ENCODE measurements at regions not wholly inside any gene's neighbourhood (a gene's known extent, or its start where the extent isn't known, plus 50 kb on each side); places are given as distances from the start of the nearest gene placed in this dataset.

GRCh38 chr15:97567411-97567810, 393.1 kb upstream of the ARRDC4 start:
- no peak for DNase-seq (ENCODE audit: extremely low read depth, low read depth)
- TF ChIP-seq CTCF (IDR thresholded peaks at IDR 0.05; ENCODE audit: low read depth, low read length), result no peak

- no peak for DNase-seq (ENCODE audit: extremely low read depth, low read depth)
- TF ChIP-seq CTCF (IDR thresholded peaks at IDR 0.05; ENCODE audit: low read depth, low read length), result no peak
Observed at GRCh38 chr15:97576929-97577645, 383.4 kb upstream of the ARRDC4 start.

GRCh38 chr15:97585408-97585807, 375.1 kb upstream of the ARRDC4 start:
- DNase-seq (ENCODE audit: extremely low read depth, low read depth), result no peak

GRCh38 chr15:97592778-97593177, 367.7 kb upstream of the ARRDC4 start:
- TF ChIP-seq CTCF (IDR thresholded peaks at IDR 0.05; ENCODE audit: low read depth, low read length), result no peak
- no peak for DNase-seq (ENCODE audit: extremely low read depth, low read depth)

More at GRCh38 chr15:97585408-97585807, 375.1 kb upstream of the ARRDC4 start:
- TF ChIP-seq CTCF (IDR thresholded peaks at IDR 0.05; ENCODE audit: low read depth, low read length), result no peak

- no peak for TF ChIP-seq CTCF (IDR thresholded peaks at IDR 0.05; ENCODE audit: low read depth, low read length)
- no peak for DNase-seq (ENCODE audit: extremely low read depth, low read depth)
Observed at GRCh38 chr15:97597801-97598200, 362.7 kb upstream of the ARRDC4 start.

GRCh38 chr15:97598353-97598798, 362.1 kb upstream of the ARRDC4 start:
- no peak for TF ChIP-seq CTCF (IDR thresholded peaks at IDR 0.05; ENCODE audit: low read depth, low read length)
- no peak for DNase-seq (ENCODE audit: extremely low read depth, low read depth)

- no peak for DNase-seq (ENCODE audit: extremely low read depth, low read depth)
- no peak for TF ChIP-seq CTCF (IDR thresholded peaks at IDR 0.05; ENCODE audit: low read depth, low read length)
Observed at GRCh38 chr15:97600190-97600589, 360.3 kb upstream of the ARRDC4 start.

Measured in AG09319 (cell line).